Activated B cell treated with CpG ODN at 0.5 μM for 24 hours (primary cell): ENCODE measurements at regions not wholly inside any gene's neighbourhood (a gene's known extent, or its start where the extent isn't known, plus 50 kb on each side); places are given as distances from the start of the nearest gene placed in this dataset.

Experiments
- ATAC-seq: fragments of 200-7000 bp; cut with Tn5 transposase; one replicate; pipeline ENCODE4 v1.10.0; 2021; ENCODE audit warnings: low read depth, mild to moderate bottlenecking, moderate library complexity
- CTCF ChIA-PET: fragments of 350-600 bp; sonication (Branson Sonifier 250); formaldehyde crosslinking; loops from one replicate; lab custom pipeline; 2021; ENCODE audit warnings: antibody characterized with exemption; lab: Charles Lee
- POLR2A ChIA-PET: fragments of 350-600 bp; sonication (Branson Sonifier 250); formaldehyde crosslinking; loops from one replicate; lab custom pipeline; 2021; ENCODE audit warnings: antibody characterized with exemption; lab: Charles Lee
- DNase-seq: peaks from one replicate; pipeline ENCODE4 v3.0.0; 2022
- H3K27ac Mint-ChIP-seq: one replicate; pipeline ENCODE4 v1.8.0; 2020; ENCODE audit warnings: mixed read lengths
- H3K27me3 Mint-ChIP-seq: one replicate; pipeline ENCODE4 v1.8.0; 2021; ENCODE audit warnings: mixed read lengths
- H3K36me3 Mint-ChIP-seq: one replicate; pipeline ENCODE4 v1.8.0; 2021; ENCODE audit warnings: low read depth, mixed read lengths
- H3K4me1 Mint-ChIP-seq: one replicate; pipeline ENCODE4 v1.8.0; 2021; ENCODE audit warnings: mixed read lengths
- H3K4me3 Mint-ChIP-seq: one replicate; pipeline ENCODE4 v1.8.0; 2020; ENCODE audit warnings: mild to moderate bottlenecking, mixed read lengths
- H3K9me3 Mint-ChIP-seq: one replicate; pipeline ENCODE4 v1.8.0; 2020; ENCODE audit warnings: mixed read lengths
- CTCF ChIP-seq: fragments of 200-600 bp; IDR thresholded peaks from one replicate; pipeline ENCODE4 v1.8.0; 2022; ENCODE audit warnings: antibody characterized with exemption, mild to moderate bottlenecking
- intact Hi-C: fragments of 100-400 bp; cut with micrococcal nuclease; formaldehyde crosslinking; loops from one replicate; pipeline ENCODE4 v1.15.1; 2024

- CTCF ChIA-PET = interaction anchor here (1.1 kb wide), 1 partner anchor 960 kb away, joined by 3 read pairs; no protein-coding TSS in a partner anchor
Measured at GRCh38 chr2:58866040-58866439, 624.9 kb upstream of the FANCL start.

GRCh38 chr2:58865436-58865835 lies 624.3 kb upstream of the FANCL start:
- H3K4me1 Mint-ChIP-seq = peaks cover 11% of the 10 kb centered on the region
- no peaks in the 10 kb centered on the region for H3K36me3 Mint-ChIP-seq
- ChIA-PET CTCF (interaction anchor here (1.1 kb wide), 1 partner anchor 959 kb away, joined by 3 read pairs; no protein-coding TSS in a partner anchor), POLR2A (no interaction called here)
- no peak overlapping the region for H3K4me3 Mint-ChIP-seq
- intact Hi-C loops = no loop called here
- no peak for ATAC-seq
- DNase-seq = no peak
- no peaks in the 10 kb centered on the region for H3K9me3 Mint-ChIP-seq
- no peaks in the 10 kb centered on the region for H3K27me3 Mint-ChIP-seq
- H3K27ac Mint-ChIP-seq = no peak overlapping the region
- no peak for TF ChIP-seq CTCF

More at GRCh38 chr2:58866040-58866439, 624.9 kb upstream of the FANCL start:
- no peak for TF ChIP-seq CTCF
- POLR2A ChIA-PET = no interaction called here
- Mint-ChIP-seq H3K36me3 (no peaks in the 10 kb centered on the region), H3K4me3 (no peak overlapping the region), H3K27ac (no peak overlapping the region), H3K9me3 (no peaks in the 10 kb centered on the region), H3K4me1 (peaks cover 11% of the 10 kb centered on the region), H3K27me3 (no peaks in the 10 kb centered on the region)
- intact Hi-C loops = no loop called here
- no peak for ATAC-seq
- no peak for DNase-seq

GRCh38 chr2:58862244-58862643 lies 621.1 kb upstream of the FANCL start:
- Mint-ChIP-seq H3K4me1 (peaks cover 11% of the 10 kb centered on the region), H3K4me3 (no peak overlapping the region), H3K9me3 (no peaks in the 10 kb centered on the region), H3K27ac (no peak overlapping the region), H3K27me3 (no peaks in the 10 kb centered on the region), H3K36me3 (no peaks in the 10 kb centered on the region)
- DNase-seq = no peak
- intact Hi-C loops = no loop called here
- POLR2A ChIA-PET = no interaction called here
- no peak for TF ChIP-seq CTCF
- CTCF ChIA-PET = no interaction called here
- peak; percentile 31 for ATAC-seq

DNA sequence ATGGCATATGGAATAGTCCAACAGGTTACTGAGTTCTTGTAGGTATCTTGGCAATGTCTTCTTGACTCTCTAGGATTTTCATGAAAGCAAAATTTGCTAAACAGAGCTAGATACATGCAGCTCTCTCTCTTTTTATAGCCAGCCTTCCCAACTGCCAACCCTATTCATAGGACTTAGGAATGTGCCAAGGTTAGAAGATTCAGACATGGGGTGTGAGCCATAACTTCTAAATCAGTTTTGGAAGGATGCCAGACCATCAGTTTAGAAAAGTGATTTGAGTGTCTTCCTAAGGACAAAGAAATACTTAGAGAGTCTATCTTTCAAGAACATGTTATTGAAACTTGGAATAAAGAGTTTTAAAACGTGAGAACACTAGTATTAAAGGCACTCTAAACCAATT lies 619.5 kb upstream of the FANCL start:
- peaks cover 9% of the 10 kb centered on the region for H3K4me1 Mint-ChIP-seq
- ChIA-PET POLR2A (no interaction called here), CTCF (no interaction called here)
- H3K27ac Mint-ChIP-seq = no peak overlapping the region
- ATAC-seq (no peak), DNase-seq (no peak)
- no peak for TF ChIP-seq CTCF
- H3K27me3 Mint-ChIP-seq = no peaks in the 10 kb centered on the region
- H3K9me3 Mint-ChIP-seq = no peaks in the 10 kb centered on the region
- no peaks in the 10 kb centered on the region for H3K36me3 Mint-ChIP-seq
- H3K4me3 Mint-ChIP-seq = no peak overlapping the region
- intact Hi-C loops = no loop called here

DNA sequence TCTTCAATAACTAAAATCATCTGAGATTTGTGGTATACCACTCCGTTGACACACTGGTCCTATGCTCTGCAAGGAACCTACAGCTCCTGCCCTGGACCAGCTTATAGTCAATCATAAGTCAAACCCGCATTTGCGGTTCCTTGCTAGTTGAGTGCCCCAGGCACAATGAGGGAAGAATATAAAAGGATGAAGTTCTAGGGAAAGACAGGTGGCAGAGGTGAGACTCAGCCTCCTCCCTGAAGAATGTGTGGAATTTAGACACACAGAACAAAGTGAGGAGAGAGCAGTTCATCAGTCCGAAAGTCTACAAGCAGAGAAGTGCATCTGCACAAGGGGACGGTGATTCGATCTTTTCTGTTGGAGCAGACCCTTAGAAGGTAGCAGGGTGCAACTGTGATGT lies 615.0 kb upstream of the FANCL start:
- ChIA-PET CTCF (no interaction called here), POLR2A (no interaction called here)
- DNase-seq (no peak), ATAC-seq (no peak)
- TF ChIP-seq CTCF = no peak
- Mint-ChIP-seq H3K27ac (no peak overlapping the region), H3K4me3 (no peak overlapping the region), H3K9me3 (no peaks in the 10 kb centered on the region), H3K36me3 (no peaks in the 10 kb centered on the region), H3K27me3 (no peaks in the 10 kb centered on the region), H3K4me1 (no peaks in the 10 kb centered on the region)
- intact Hi-C loops = no loop called here
